GM12892 (cell line): ENCODE measurements at regions not wholly inside any gene's neighbourhood (a gene's known extent, or its start where the extent isn't known, plus 50 kb on each side); places are given as distances from the start of the nearest gene placed in this dataset.

Source experiments
- POLR2A ChIP-seq: IDR thresholded peaks from 2 replicates; pipeline ENCODE4 v1.6.1; 2011; ENCODE audit warnings: low read depth, low read length, control low read depth
- POLR2AphosphoS5 ChIP-seq: IDR thresholded peaks from 2 replicates; pipeline ENCODE4 v1.6.1; 2011; ENCODE audit warnings: low read depth, low read length, control low read depth
- TAF1 ChIP-seq: IDR thresholded peaks from 2 replicates; pipeline ENCODE4 v1.6.1; 2011; ENCODE audit warnings: low read depth, mild to moderate bottlenecking, control low read depth, low read length, borderline replicate concordance

DNA sequence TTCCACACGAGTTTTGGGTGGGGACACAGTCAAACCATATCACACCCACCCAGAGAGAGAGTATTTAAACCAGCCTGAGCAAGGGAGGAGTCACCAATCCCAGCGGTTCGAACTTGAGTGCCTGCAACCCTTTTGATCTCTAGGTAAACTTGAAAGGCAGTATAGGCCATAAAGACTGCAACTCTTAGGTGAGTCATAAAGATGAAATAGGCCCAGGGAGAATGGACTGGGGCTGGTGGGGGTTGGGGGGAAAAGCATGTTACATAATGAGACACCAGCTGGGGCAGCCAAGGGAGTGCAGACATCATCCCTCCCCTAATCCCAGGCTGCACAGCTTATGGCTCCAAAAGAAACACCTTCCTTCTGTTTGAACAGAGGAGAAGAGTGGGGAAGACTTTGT, 99.8 kb upstream of the LHX8 start:
- TF ChIP-seq POLR2A (no peak), TAF1 (no peak), POLR2AphosphoS5 (no peak)
